ENCODE measurements at regions not wholly inside any gene's neighbourhood (a gene's known extent, or its start where the extent isn't known, plus 50 kb on each side); places are given as distances from the start of the nearest gene placed in this dataset.

DNA sequence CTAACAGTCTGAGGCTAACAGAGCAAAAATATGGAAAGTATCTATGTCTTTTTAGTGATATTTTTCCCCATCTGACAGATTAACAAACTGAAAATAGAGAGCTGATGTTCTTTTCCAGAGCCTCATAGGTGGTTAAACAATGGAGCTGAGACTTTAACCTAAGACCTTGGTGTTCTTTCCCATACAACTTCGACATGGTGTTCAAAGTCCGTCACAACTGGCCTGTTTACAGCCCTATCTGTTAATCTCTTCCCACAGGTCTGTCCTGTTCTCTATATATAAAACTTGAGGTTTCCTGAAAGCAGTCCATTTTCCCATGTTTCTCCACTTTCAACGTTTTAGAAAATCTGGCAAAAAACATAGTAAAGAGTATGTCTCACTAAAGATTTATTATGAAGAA lies 395.7 kb downstream of the BRINP2 start:
- FAIRE-seq: no peak
- in situ Hi-C loops (cut with HindIII; ENCODE audit: extremely low pct_ligation_motif_present, low pct_unique_long_range_greater_than_20kb): no loop called here
- Histone ChIP-seq H4K20me1 (ENCODE audit: insufficient read depth, low read length) (no peaks in the 10 kb centered on the region), H3K9me3 (ENCODE audit: low read length) (no peaks in the 10 kb centered on the region), H3K9ac (ENCODE audit: insufficient read depth, low read depth, low read length) (no peak overlapping the region), H3K4me2 (ENCODE audit: low read depth, low read length) (peak overlapping the region; percentile 41), H3K4me1 (ENCODE audit: insufficient read depth, low read length) (peaks cover 24% of the 10 kb centered on the region), H3K36me3 (replicated peaks in 1 of 2; ENCODE audit: control insufficient read depth in 1 of 2, insufficient read depth in 2 of 2, low read length in 2 of 2) (no peaks in the 10 kb centered on the region), H3K27me3 (ENCODE audit: control insufficient read depth in 1 of 2, insufficient read depth in 2 of 2, low read length in 2 of 2) (no peaks in the 10 kb centered on the region), H3K79me2 (ENCODE audit: insufficient read depth, low read length) (no peaks in the 10 kb centered on the region), H2AFZ (ENCODE audit: low read length) (no peak overlapping the region), H3K27ac (ENCODE audit: extremely low read length, insufficient read depth, low read length) (peak overlapping the region; percentile 55), H3K4me3 (replicated peaks in 1 of 3; ENCODE audit: insufficient read depth in 1 of 3, low read depth in 2 of 3, low read length in 3 of 3) (peak overlapping the region in 1 of 3 experiments; percentile 27; a peak in 1 of 6 replicates)
- BruUV-seq (replicated peaks): no TSS peak
- 0% methylated on average over 3 of the region's 3 CpGs for WGBS (ENCODE audit: low lambda C conversion rate)
- peak; percentile 75 for ATAC-seq
- ChIA-PET CTCF (ENCODE audit: low intra/inter-chr PET ratio, low total read pairs) (no interaction called here), POLR2A (no interaction called here)
- intact Hi-C loops (cut with micrococcal nuclease; ENCODE audit: unreplicated experiment): no loop called here
- peak; percentile 13 for DNase-seq (ENCODE audit: low spot score)
- no peak for TF ChIP-seq TOPORS (CRISPR knock-in tag; IDR thresholded peaks at IDR 0.05)
- no peak for TF ChIP-seq SNAI1 (CRISPR knock-in tag; IDR thresholded peaks at IDR 0.05; ENCODE audit: borderline replicate concordance)
- peak; percentile 74 for TF ChIP-seq HNF4A (CRISPR knock-in tag; IDR thresholded peaks at IDR 0.05)
- TF ChIP-seq, protein P1, sequence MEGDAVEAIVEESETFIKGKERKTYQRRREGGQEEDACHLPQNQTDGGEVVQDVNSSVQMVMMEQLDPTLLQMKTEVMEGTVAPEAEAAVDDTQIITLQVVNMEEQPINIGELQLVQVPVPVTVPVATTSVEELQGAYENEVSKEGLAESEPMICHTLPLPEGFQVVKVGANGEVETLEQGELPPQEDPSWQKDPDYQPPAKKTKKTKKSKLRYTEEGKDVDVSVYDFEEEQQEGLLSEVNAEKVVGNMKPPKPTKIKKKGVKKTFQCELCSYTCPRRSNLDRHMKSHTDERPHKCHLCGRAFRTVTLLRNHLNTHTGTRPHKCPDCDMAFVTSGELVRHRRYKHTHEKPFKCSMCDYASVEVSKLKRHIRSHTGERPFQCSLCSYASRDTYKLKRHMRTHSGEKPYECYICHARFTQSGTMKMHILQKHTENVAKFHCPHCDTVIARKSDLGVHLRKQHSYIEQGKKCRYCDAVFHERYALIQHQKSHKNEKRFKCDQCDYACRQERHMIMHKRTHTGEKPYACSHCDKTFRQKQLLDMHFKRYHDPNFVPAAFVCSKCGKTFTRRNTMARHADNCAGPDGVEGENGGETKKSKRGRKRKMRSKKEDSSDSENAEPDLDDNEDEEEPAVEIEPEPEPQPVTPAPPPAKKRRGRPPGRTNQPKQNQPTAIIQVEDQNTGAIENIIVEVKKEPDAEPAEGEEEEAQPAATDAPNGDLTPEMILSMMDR (CRISPR knock-in tag; IDR thresholded peaks at IDR 0.05): no peak
- TF ChIP-seq, protein P2, sequence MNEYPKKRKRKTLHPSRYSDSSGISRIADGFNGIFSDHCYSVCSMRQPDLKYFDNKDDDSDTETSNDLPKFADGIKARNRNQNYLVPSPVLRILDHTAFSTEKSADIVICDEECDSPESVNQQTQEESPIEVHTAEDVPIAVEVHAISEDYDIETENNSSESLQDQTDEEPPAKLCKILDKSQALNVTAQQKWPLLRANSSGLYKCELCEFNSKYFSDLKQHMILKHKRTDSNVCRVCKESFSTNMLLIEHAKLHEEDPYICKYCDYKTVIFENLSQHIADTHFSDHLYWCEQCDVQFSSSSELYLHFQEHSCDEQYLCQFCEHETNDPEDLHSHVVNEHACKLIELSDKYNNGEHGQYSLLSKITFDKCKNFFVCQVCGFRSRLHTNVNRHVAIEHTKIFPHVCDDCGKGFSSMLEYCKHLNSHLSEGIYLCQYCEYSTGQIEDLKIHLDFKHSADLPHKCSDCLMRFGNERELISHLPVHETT (CRISPR knock-in tag; conservative IDR thresholded peaks at IDR 0.05): no peak
- TF ChIP-seq ZNF777 (CRISPR knock-in tag; IDR thresholded peaks at IDR 0.05): no peak
- TF ChIP-seq MTF2 (CRISPR knock-in tag; IDR thresholded peaks at IDR 0.05; ENCODE audit: borderline replicate concordance): no peak
- TF ChIP-seq NFIB (CRISPR knock-in tag; IDR thresholded peaks at IDR 0.05; ENCODE audit: borderline replicate concordance): no peak
- TF ChIP-seq MAFG (CRISPR knock-in tag; IDR thresholded peaks at IDR 0.05): no peak
- TF ChIP-seq, protein P3, sequence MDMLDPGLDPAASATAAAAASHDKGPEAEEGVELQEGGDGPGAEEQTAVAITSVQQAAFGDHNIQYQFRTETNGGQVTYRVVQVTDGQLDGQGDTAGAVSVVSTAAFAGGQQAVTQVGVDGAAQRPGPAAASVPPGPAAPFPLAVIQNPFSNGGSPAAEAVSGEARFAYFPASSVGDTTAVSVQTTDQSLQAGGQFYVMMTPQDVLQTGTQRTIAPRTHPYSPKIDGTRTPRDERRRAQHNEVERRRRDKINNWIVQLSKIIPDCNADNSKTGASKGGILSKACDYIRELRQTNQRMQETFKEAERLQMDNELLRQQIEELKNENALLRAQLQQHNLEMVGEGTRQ (IDR thresholded peaks at IDR 0.05; ENCODE audit: low read depth, low read length): no peak
- TF ChIP-seq, protein P3 (CRISPR knock-in tag; IDR thresholded peaks at IDR 0.05; ENCODE audit: borderline replicate concordance): no peak
- TF ChIP-seq ZNF547 (CRISPR knock-in tag; IDR thresholded peaks at IDR 0.05): no peak
- TF ChIP-seq FOXO1 (CRISPR knock-in tag; IDR thresholded peaks at IDR 0.05): peak; percentile 56; the same call in 1 of the 2 replicates
- no peak for TF ChIP-seq ZNF205 (CRISPR knock-in tag; IDR thresholded peaks at IDR 0.05)
- TF ChIP-seq ZNF343 (CRISPR knock-in tag; IDR thresholded peaks at IDR 0.05): no peak
- TF ChIP-seq ZFYVE20 (CRISPR knock-in tag; IDR thresholded peaks at IDR 0.05; ENCODE audit: borderline replicate concordance, low read depth): no peak
- TF ChIP-seq, protein P4, sequence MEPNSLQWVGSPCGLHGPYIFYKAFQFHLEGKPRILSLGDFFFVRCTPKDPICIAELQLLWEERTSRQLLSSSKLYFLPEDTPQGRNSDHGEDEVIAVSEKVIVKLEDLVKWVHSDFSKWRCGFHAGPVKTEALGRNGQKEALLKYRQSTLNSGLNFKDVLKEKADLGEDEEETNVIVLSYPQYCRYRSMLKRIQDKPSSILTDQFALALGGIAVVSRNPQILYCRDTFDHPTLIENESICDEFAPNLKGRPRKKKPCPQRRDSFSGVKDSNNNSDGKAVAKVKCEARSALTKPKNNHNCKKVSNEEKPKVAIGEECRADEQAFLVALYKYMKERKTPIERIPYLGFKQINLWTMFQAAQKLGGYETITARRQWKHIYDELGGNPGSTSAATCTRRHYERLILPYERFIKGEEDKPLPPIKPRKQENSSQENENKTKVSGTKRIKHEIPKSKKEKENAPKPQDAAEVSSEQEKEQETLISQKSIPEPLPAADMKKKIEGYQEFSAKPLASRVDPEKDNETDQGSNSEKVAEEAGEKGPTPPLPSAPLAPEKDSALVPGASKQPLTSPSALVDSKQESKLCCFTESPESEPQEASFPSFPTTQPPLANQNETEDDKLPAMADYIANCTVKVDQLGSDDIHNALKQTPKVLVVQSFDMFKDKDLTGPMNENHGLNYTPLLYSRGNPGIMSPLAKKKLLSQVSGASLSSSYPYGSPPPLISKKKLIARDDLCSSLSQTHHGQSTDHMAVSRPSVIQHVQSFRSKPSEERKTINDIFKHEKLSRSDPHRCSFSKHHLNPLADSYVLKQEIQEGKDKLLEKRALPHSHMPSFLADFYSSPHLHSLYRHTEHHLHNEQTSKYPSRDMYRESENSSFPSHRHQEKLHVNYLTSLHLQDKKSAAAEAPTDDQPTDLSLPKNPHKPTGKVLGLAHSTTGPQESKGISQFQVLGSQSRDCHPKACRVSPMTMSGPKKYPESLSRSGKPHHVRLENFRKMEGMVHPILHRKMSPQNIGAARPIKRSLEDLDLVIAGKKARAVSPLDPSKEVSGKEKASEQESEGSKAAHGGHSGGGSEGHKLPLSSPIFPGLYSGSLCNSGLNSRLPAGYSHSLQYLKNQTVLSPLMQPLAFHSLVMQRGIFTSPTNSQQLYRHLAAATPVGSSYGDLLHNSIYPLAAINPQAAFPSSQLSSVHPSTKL (CRISPR knock-in tag; IDR thresholded peaks at IDR 0.05): peak; percentile 41; the same call in 1 of the 2 replicates

Measured in HepG2 (cell line).